Activated T-helper 2 cell treated with anti-CD3 and anti-CD28 coated beads, Interferon-gamma antibody, Interleukin-2, Interleukin-4, amounts not matched to agents 10 μg/mL and 5 μg/mL and 100 μg/mL, durations not matched to agents 14 hours and 24 hours and 36 hours (primary cell): ENCODE measurements at regions not wholly inside any gene's neighbourhood (a gene's known extent, or its start where the extent isn't known, plus 50 kb on each side); places are given as distances from the start of the nearest gene placed in this dataset.

Source experiments
- DNase-seq: peaks from one replicate; pipeline ENCODE4 v3.0.0; 2021; ENCODE audit warnings: low spot score
- H3K27ac Mint-ChIP-seq: one replicate; pipeline ENCODE4 v1.8.0; 2021; ENCODE audit warnings: mixed read lengths
- H3K27me3 Mint-ChIP-seq: one replicate; pipeline ENCODE4 v1.8.0; 2021; ENCODE audit warnings: low read depth, mixed read lengths
- H3K36me3 Mint-ChIP-seq: one replicate; pipeline ENCODE4 v1.8.0; 2021; ENCODE audit warnings: low read depth, mixed read lengths
- H3K4me1 Mint-ChIP-seq: one replicate; pipeline ENCODE4 v1.8.0; 2021; ENCODE audit warnings: low read depth, mixed read lengths
- H3K4me3 Mint-ChIP-seq: one replicate; pipeline ENCODE4 v1.8.0; 2021; ENCODE audit warnings: low read depth, mild to moderate bottlenecking, moderate library complexity, mixed read lengths
- H3K9me3 Mint-ChIP-seq: one replicate; pipeline ENCODE4 v1.8.0; 2021; ENCODE audit warnings: mixed read lengths
- intact Hi-C: fragments of 100-400 bp; cut with micrococcal nuclease; formaldehyde crosslinking; loops from one replicate; pipeline ENCODE4 v1.15.1; 2023

DNA sequence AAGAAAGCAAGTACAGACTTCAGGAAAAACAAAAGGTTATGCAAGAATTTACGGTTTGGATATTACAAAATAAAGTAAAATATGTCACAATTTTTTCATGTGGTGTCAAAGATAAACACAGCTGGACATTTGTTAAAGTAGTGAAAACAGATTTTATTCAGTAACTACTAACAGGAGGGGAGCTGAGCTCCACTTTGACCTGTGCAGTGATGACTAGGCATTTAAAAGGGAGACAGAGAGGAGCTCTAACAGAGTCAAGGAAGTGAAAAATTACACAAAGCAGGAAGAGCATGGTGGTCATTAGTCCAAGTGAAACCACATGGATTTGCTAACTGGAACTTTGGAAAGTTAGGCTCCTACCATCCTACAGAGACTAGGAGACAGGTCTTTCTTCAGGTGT lies 263.6 kb upstream of the PCSK5 start:
- H3K27me3 Mint-ChIP-seq: no peaks in the 10 kb centered on the region
- H3K4me3 Mint-ChIP-seq: no peak overlapping the region
- no peaks in the 10 kb centered on the region for H3K4me1 Mint-ChIP-seq
- H3K9me3 Mint-ChIP-seq: no peaks in the 10 kb centered on the region
- intact Hi-C loops: no loop called here
- no peak for DNase-seq
- H3K36me3 Mint-ChIP-seq: no peaks in the 10 kb centered on the region
- no peak overlapping the region for H3K27ac Mint-ChIP-seq

DNA sequence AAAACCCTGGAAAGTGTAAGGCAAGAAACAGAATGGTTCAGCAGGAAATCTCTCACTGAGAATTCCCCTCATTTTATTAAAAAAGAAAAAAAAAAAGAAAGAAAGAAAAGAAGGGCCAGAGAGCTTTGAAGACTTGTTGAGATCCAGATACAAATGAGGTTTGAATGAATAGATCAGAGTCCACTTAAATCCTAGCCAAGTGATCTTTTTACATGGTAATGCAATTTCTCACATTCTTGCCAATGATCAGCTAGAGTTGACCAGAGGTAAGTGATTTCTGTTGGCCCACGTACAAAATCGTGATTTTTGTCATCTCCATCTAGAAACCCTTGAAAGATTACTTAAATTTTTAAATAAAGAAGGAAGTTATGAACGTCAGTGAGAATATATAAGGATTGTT lies 261.5 kb upstream of the PCSK5 start:
- intact Hi-C loops: no loop called here
- H3K27me3 Mint-ChIP-seq: no peaks in the 10 kb centered on the region
- no peak overlapping the region for H3K4me3 Mint-ChIP-seq
- H3K4me1 Mint-ChIP-seq: no peaks in the 10 kb centered on the region
- H3K36me3 Mint-ChIP-seq: no peaks in the 10 kb centered on the region
- no peak for DNase-seq
- no peaks in the 10 kb centered on the region for H3K9me3 Mint-ChIP-seq
- H3K27ac Mint-ChIP-seq: no peak overlapping the region

DNA sequence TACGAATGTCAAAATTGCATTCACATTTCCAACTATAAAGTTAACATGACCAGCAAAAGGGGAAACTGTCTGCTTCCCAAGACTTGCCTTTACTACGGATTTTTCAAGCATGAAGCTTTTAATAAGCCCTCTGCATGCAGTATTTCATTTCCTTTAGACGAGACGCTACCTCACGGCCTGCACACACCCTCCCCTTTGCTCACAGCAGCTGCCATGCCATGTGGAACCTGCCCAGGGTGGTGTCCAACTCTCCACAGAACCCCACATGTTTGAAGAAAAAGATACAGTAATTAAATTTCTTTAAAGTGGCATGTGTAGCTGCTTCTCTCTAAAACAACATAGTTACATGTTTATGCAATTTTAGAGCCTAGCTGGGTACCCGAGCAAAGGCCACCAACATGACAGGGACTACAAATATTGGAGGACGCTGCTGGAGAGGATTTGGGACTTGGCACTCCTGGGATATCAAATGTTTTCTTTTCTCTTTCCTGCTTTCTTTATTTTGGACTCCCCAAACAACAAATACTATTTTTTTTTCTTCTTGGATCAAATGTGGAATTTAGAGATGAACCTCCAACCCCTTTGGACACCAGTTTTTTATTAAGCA lies 256.9 kb upstream of the PCSK5 start:
- intact Hi-C loops: no loop called here
- Mint-ChIP-seq H3K27me3 (no peaks in the 10 kb centered on the region), H3K4me3 (no peak overlapping the region), H3K36me3 (no peaks in the 10 kb centered on the region), H3K27ac (no peak overlapping the region), H3K4me1 (no peaks in the 10 kb centered on the region), H3K9me3 (no peaks in the 10 kb centered on the region)
- DNase-seq: no peak

DNA sequence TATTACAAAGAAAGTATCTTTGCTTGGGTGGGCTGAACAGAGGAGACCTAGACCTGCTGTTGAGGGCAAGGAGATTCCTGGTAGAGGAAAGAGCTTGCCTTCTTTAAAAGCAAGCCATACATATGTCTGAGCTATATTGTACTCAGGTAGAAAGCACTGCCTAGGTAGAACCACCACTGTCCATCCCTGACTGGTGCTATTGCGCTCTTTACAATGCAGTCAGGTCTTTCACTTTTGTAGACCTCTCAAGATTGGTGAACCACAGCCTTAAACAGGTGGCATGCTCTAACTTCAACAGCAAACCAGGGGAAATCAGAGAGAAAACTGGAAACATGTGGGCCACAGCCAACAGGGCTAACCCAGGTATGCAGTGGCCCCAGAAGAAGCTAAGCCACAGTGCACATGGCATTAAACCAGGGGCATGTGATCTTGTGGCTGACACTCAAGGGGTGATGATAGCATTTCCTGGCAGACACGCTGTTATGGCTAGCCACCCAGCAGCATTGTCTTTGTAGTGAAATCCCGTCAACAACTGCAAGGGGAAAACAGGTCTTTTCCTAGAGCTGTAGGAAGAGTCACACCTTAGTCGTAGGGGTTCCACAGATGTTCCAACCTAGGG lies 253.9 kb upstream of the PCSK5 start:
- Mint-ChIP-seq H3K27me3 (no peaks in the 10 kb centered on the region), H3K4me1 (no peaks in the 10 kb centered on the region), H3K36me3 (no peaks in the 10 kb centered on the region), H3K27ac (no peak overlapping the region), H3K4me3 (no peak overlapping the region), H3K9me3 (no peaks in the 10 kb centered on the region)
- intact Hi-C loops: no loop called here
- no peak for DNase-seq

DNA sequence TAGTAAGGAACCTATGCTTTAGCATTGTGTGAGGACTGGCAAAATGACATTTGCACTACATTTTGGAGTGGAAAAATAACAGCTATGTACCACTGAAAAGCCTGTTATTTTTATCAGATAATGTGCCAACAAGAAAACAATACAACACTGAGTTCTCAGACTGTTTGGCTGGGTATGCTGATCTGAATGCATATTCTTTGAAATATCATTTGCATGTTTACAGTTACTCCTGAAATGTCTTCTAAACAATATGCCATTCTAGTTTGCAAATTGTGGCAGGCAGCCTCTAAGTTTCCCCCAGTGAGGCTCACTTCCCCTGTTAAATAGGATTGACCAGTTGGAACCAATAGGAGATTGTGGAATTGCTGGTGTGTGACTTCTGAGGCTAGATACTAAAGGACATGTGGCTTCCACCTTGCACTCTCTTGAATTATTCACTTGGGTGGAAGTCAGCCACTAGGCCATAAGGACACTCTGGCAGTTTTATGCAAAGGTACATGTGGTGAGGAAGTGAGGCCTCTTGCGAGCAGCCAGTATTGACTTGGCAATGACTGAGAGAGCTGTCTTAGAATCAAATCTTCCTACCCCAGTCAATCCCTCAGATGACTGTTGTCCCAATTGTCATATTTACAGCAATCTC lies 250.4 kb upstream of the PCSK5 start:
- no peak for DNase-seq
- Mint-ChIP-seq H3K9me3 (no peaks in the 10 kb centered on the region), H3K4me1 (no peaks in the 10 kb centered on the region), H3K36me3 (no peaks in the 10 kb centered on the region), H3K4me3 (no peak overlapping the region), H3K27ac (no peak overlapping the region), H3K27me3 (no peaks in the 10 kb centered on the region)
- intact Hi-C loops: no loop called here

DNA sequence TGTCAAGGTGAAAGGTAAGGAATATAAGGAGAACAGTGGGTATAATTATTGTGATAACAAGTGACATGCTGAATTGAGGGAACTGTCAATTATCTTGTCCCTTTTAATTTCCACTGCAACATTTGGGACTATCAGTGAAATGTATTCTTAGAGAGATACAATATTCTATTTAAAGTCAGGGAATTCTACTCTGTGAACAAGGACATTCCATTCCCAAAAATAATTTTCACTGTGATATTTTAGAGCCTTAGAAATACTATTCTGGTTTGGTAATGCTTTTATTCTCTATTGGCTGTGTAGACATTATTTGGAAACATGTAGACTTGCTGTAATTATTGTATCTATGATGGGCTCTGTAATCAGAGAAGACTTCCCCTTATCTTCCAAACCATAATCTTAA lies 248.0 kb upstream of the PCSK5 start:
- Mint-ChIP-seq H3K4me1 (no peaks in the 10 kb centered on the region), H3K27ac (no peak overlapping the region), H3K4me3 (no peak overlapping the region), H3K27me3 (no peaks in the 10 kb centered on the region), H3K36me3 (no peaks in the 10 kb centered on the region), H3K9me3 (no peaks in the 10 kb centered on the region)
- intact Hi-C loops: no loop called here
- no peak for DNase-seq

DNA sequence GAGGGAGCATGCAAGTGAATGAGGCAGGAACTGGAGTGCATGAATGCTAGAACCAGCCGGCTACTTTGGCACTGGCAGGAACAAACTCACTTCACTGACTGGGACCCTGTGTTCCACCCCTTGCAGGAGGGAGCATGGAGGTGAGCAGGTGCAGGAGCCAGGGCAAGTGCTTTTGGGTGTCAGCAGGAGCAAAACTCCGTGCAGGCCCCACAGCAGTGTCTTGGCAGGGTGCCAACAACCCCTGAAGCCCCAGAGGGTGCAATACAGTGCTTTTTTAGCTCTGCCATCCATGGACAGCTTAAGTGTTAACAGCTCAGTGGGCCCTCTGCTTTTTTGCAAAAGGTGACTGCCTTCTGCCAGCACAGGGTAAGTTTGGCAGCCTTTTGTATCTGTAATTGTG lies 245.8 kb upstream of the PCSK5 start:
- DNase-seq: no peak
- no peak overlapping the region for H3K27ac Mint-ChIP-seq
- no peaks in the 10 kb centered on the region for H3K27me3 Mint-ChIP-seq
- no peaks in the 10 kb centered on the region for H3K9me3 Mint-ChIP-seq
- intact Hi-C loops: no loop called here
- no peaks in the 10 kb centered on the region for H3K4me1 Mint-ChIP-seq
- H3K4me3 Mint-ChIP-seq: no peak overlapping the region
- H3K36me3 Mint-ChIP-seq: no peaks in the 10 kb centered on the region

DNA sequence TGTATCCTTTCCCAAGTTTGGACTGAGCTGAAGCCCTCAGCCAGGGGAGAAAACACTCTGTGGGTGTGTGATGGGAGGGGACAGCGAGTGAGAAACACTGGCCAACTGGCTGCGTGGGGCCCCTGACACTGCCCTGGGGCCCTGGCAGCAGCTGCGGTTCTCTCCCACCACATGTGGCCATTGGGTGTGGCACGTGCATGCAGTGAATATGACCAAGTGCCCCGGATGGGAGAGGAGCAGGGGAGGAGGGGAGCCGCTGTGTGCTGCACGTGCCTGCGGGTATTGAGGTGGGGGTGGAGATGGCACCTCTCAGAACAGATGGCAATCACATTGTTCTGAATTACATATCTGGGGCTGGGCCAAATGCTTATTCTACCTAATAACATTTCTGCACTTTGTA lies 242.4 kb upstream of the PCSK5 start:
- Mint-ChIP-seq H3K36me3 (no peaks in the 10 kb centered on the region), H3K4me3 (no peak overlapping the region), H3K4me1 (no peaks in the 10 kb centered on the region), H3K27me3 (no peaks in the 10 kb centered on the region), H3K9me3 (no peaks in the 10 kb centered on the region), H3K27ac (no peak overlapping the region)
- intact Hi-C loops: no loop called here
- DNase-seq: no peak

DNA sequence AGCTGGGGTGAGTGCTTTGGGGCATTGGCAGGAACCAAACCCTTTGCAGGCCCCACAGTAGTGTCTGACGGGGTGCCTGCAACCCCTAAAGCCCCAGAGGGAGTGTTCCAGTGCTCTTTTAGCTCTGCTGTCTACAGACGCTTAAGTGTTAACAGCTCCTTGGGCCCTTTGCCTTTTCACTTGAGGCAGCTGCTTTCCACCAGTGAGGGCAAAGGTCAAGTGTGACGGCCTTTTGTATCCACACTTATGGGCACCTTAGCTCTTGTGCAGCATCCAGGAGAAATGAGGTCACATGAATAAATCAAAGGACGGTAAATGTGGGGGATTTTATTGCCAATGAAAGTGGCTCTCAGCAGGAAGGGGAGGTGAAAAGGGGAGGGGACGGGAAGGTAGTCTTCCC lies 241.4 kb upstream of the PCSK5 start:
- Mint-ChIP-seq H3K4me3 (no peak overlapping the region), H3K9me3 (no peaks in the 10 kb centered on the region), H3K27ac (no peak overlapping the region), H3K4me1 (no peaks in the 10 kb centered on the region), H3K27me3 (no peaks in the 10 kb centered on the region), H3K36me3 (no peaks in the 10 kb centered on the region)
- intact Hi-C loops: no loop called here
- no peak for DNase-seq

DNA sequence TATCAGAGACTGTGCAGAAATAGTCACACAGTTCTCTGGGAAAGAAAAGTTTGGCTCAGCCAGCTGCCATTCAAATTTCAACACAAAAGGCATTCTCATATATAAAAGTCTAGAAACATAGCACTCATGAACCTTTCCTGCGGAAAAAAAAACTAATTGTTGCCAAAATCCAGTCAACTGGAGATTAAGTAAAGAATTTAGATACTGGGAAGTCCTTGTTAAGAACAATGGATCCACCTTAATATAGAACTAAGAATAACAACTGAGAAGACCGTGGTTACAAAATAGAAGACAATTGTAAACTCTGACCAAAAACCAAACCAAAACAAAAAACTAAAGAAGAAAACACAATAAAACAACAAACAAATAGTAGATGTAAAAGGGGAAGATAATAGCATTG lies 238.8 kb upstream of the PCSK5 start:
- intact Hi-C loops: no loop called here
- H3K4me3 Mint-ChIP-seq: no peak overlapping the region

DNA sequence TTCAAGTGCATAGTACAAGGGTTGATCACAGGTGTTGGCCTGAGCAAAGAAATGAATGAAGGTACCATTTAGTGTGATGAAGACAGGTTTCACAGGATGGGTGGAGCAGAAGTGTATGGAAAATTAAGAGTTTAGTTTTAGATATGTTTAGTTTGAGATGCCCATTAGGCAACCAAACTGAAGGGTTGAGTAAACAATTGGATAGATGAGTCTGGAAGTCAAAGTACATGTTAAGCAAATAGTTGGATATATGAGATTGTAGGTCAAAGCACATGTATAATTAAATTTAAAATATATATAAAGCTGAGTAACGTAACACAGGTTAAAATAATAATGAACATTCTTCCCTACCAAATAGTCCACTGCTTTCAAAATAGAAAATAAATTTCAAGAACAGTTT lies 237.1 kb upstream of the PCSK5 start:
- intact Hi-C loops: no loop called here
- Mint-ChIP-seq H3K4me3 (no peak overlapping the region), H3K9me3 (no peaks in the 10 kb centered on the region)

More for the DNA sequence above, 238.8 kb upstream of the PCSK5 start:
- Mint-ChIP-seq H3K36me3 (no peaks in the 10 kb centered on the region), H3K4me1 (no peaks in the 10 kb centered on the region), H3K27ac (no peak overlapping the region), H3K9me3 (no peaks in the 10 kb centered on the region), H3K27me3 (no peaks in the 10 kb centered on the region)
- DNase-seq: no peak

DNA sequence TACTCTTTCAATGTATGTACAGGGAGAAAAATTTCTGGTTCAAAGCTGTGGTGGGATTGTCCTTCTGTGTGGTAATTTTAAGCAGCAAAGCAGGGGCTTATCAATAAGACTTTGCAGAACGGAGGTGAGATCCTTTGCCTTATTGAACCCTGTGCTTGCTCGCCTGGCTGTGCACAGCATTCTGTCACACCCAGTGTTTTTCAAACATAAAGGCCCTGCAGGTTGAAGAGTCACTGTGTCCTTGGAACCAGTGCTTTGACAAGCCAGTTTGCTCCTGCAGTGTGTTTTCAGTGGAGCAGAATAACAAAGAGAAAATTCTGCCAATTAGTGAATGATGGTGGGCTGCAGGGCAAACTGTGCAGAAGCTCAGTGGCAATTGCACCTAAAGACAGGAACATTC lies 236.7 kb upstream of the PCSK5 start:
- no peaks in the 10 kb centered on the region for H3K4me1 Mint-ChIP-seq
- no peaks in the 10 kb centered on the region for H3K9me3 Mint-ChIP-seq
- no peaks in the 10 kb centered on the region for H3K36me3 Mint-ChIP-seq
- intact Hi-C loops: no loop called here
- no peaks in the 10 kb centered on the region for H3K27me3 Mint-ChIP-seq
- no peak for DNase-seq
- H3K27ac Mint-ChIP-seq: no peak overlapping the region
- H3K4me3 Mint-ChIP-seq: no peak overlapping the region

More for the DNA sequence above, 237.1 kb upstream of the PCSK5 start:
- Mint-ChIP-seq H3K27me3 (no peaks in the 10 kb centered on the region), H3K27ac (no peak overlapping the region), H3K36me3 (no peaks in the 10 kb centered on the region), H3K4me1 (no peaks in the 10 kb centered on the region)
- DNase-seq: no peak

DNA sequence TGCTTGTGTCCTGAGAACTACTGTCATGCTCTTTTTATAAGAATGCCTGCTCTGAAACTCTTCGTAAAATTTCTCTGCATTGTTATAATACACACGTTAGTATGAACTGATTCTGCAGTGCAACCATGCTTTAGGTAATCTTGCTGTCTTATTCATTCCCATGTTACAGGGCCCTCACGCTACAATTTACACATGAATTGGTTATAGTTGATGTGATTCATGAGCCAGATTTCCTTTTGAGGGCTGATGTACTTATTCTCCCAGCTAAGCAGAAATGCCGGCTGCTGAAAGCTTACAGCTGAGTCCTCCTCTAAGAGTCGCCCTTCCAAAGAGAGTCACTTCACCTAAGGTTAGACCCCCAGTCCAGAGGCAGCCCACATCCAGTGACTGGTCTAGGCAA lies 233.5 kb upstream of the PCSK5 start:
- intact Hi-C loops: no loop called here
- H3K9me3 Mint-ChIP-seq: no peaks in the 10 kb centered on the region
- no peaks in the 10 kb centered on the region for H3K36me3 Mint-ChIP-seq
- no peaks in the 10 kb centered on the region for H3K4me1 Mint-ChIP-seq
- H3K27ac Mint-ChIP-seq: no peak overlapping the region
- no peaks in the 10 kb centered on the region for H3K27me3 Mint-ChIP-seq
- no peak for DNase-seq
- no peak overlapping the region for H3K4me3 Mint-ChIP-seq
